H9 (cell line): ENCODE measurements at regions not wholly inside any gene's neighbourhood (a gene's known extent, or its start where the extent isn't known, plus 50 kb on each side); places are given as distances from the start of the nearest gene placed in this dataset.

Source experiments
- DNase-seq: peaks from one replicate; pipeline ENCODE4 v3.0.0-alpha.2; 2017
- H2AFZ ChIP-seq: one replicate; pipeline ENCODE4 v1.6.1; 2013; ENCODE audit warnings: mild to moderate bottlenecking, low read length, control low read depth, moderate library complexity
- H2AK5ac ChIP-seq: 2 replicates; pipeline ENCODE4 v1.6.1; 2013; ENCODE audit warnings: low read length, control low read depth, mixed read lengths; ENCODE audit not compliant: insufficient read length
- H2BK120ac ChIP-seq: one replicate; pipeline ENCODE4 v1.6.1; 2013; ENCODE audit warnings: low read depth, mild to moderate bottlenecking, low read length, control low read depth, inconsistent platforms; ENCODE audit not compliant: poor library complexity, severe bottlenecking
- H2BK12ac ChIP-seq: 2 replicates; pipeline ENCODE4 v1.6.1; 2013; ENCODE audit warnings: low read length, control low read depth, mixed read lengths, low read depth; ENCODE audit not compliant: insufficient read length
- H2BK15ac ChIP-seq: 2 replicates; pipeline ENCODE4 v1.6.1; 2013; ENCODE audit warnings: low read depth, low read length, control low read depth
- H2BK20ac ChIP-seq: one replicate; pipeline ENCODE4 v1.6.1; 2013; ENCODE audit warnings: low read depth, mild to moderate bottlenecking, low read length, control low read depth, inconsistent platforms; ENCODE audit not compliant: poor library complexity, severe bottlenecking
- H2BK5ac ChIP-seq: 2 replicates; pipeline ENCODE4 v1.6.1; 2013; ENCODE audit warnings: low read length, control low read depth, mixed read lengths; ENCODE audit not compliant: insufficient read length
- H3K14ac ChIP-seq: 2 replicates; pipeline ENCODE4 v1.6.1; 2013; ENCODE audit warnings: low read length, control low read depth; ENCODE audit not compliant: insufficient read depth
- H3K18ac ChIP-seq: 2 replicates; pipeline ENCODE4 v1.6.1; 2013; ENCODE audit warnings: low read depth, mild to moderate bottlenecking, mixed read lengths, low read length, control low read depth; ENCODE audit not compliant: insufficient read length
- H3K23ac ChIP-seq: 2 replicates; pipeline ENCODE4 v1.6.1; 2013; ENCODE audit warnings: low read length, control low read depth, mixed read lengths, low read depth; ENCODE audit not compliant: insufficient read length
- H3K23me2 ChIP-seq: 2 replicates; pipeline ENCODE4 v1.6.1; 2013; ENCODE audit warnings: low read depth, mild to moderate bottlenecking, mixed read lengths, low read length, control low read depth; ENCODE audit not compliant: insufficient read length, poor library complexity, severe bottlenecking
- H3K27ac ChIP-seq: 2 replicates; pipeline ENCODE4 v1.5.1; 2013; ENCODE audit warnings: low read length, control low read depth, mixed read lengths, low read depth; ENCODE audit not compliant: insufficient read length
- H3K27me3 ChIP-seq: 2 replicates; pipeline ENCODE4 v1.6.1; 2013; ENCODE audit warnings: low read length, control low read depth, inconsistent platforms; ENCODE audit not compliant: insufficient read depth
- H3K4ac ChIP-seq: 2 replicates; pipeline ENCODE4 v1.6.1; 2013; ENCODE audit warnings: low read depth, mild to moderate bottlenecking, control low read depth, inconsistent platforms, low read length, moderate library complexity
- H3K4me1 ChIP-seq: 2 replicates; pipeline ENCODE4 v1.6.1; 2013; ENCODE audit warnings: low read length, control low read depth, inconsistent platforms; ENCODE audit not compliant: insufficient read depth
- H3K4me2 ChIP-seq: 2 replicates; pipeline ENCODE4 v1.6.1; 2013; ENCODE audit warnings: low read length, control low read depth, mixed read lengths; ENCODE audit not compliant: insufficient read length, insufficient read depth
- H3K56ac ChIP-seq: 2 replicates; pipeline ENCODE4 v1.6.1; 2013; ENCODE audit warnings: low read depth, mild to moderate bottlenecking, mixed read lengths, low read length, control low read depth; ENCODE audit not compliant: insufficient read length
- H3K79me1 ChIP-seq: 2 replicates; pipeline ENCODE4 v1.6.1; 2013; ENCODE audit warnings: low read depth, mild to moderate bottlenecking, moderate library complexity, low read length, control low read depth, inconsistent platforms; ENCODE audit not compliant: insufficient read depth, poor library complexity, severe bottlenecking
- H3K79me2 ChIP-seq: 2 replicates; pipeline ENCODE4 v1.6.1; 2013; ENCODE audit warnings: low read length, control low read depth, inconsistent platforms; ENCODE audit not compliant: insufficient read depth
- H3K9ac ChIP-seq: 2 replicates; pipeline ENCODE4 v1.6.1; 2013; ENCODE audit warnings: low read length, control low read depth, mixed read lengths; ENCODE audit not compliant: insufficient read length; ENCODE audit errors: extremely low read depth
- H3K9me3 ChIP-seq: one replicate; pipeline ENCODE4 v1.6.1; 2013; ENCODE audit warnings: low read depth, low read length, inconsistent platforms; ENCODE audit not compliant: control insufficient read depth
- H3T11ph ChIP-seq: one replicate; pipeline ENCODE4 v1.6.1; 2013; ENCODE audit warnings: mild to moderate bottlenecking, low read length, control low read depth, inconsistent platforms
- H4K20me1 ChIP-seq: one replicate; pipeline ENCODE4 v1.6.1; 2013; ENCODE audit not compliant: control insufficient read depth, insufficient read length, insufficient read depth
- H4K5ac ChIP-seq: 2 replicates; pipeline ENCODE4 v1.6.1; 2013; ENCODE audit warnings: low read depth, mild to moderate bottlenecking, mixed read lengths, low read length, control low read depth; ENCODE audit not compliant: insufficient read length
- H4K8ac ChIP-seq: replicated peaks from 2 replicates; pipeline ENCODE4 v1.6.1; 2013; ENCODE audit warnings: low read length, control low read depth, mixed read lengths, low read depth; ENCODE audit not compliant: insufficient read length
- H4K91ac ChIP-seq: 2 replicates; pipeline ENCODE4 v1.6.1; 2013; ENCODE audit warnings: low read depth, mild to moderate bottlenecking, moderate library complexity, mixed read lengths, low read length, control low read depth; ENCODE audit not compliant: insufficient read length
- H3K27ac Mint-ChIP-seq, 3 experiments: 2 replicates in 2 of 3; 3 replicates in 1 of 3; pipeline ENCODE4 v1.8.0; 2020 to 2021; ENCODE audit warnings: mixed read lengths in 3 of 3, mild to moderate bottlenecking in 1 of 3, moderate library complexity in 1 of 3
- H3K27me3 Mint-ChIP-seq: 2 replicates; pipeline ENCODE4 v1.8.0; 2021; ENCODE audit warnings: low read depth, mild to moderate bottlenecking, moderate library complexity, mixed read lengths
- H3K36me3 Mint-ChIP-seq, 3 experiments: 2 replicates in 2 of 3; 3 replicates in 1 of 3; pipeline ENCODE4 v1.8.0; 2020 to 2021; ENCODE audit warnings: low read depth in 3 of 3, mixed read lengths in 3 of 3; ENCODE audit not compliant: insufficient read depth in 1 of 3
- H3K4me1 Mint-ChIP-seq, 2 experiments: 2 replicates each; pipeline ENCODE4 v1.8.0; 2020; ENCODE audit warnings: mixed read lengths in 2 of 2
- H3K4me3 Mint-ChIP-seq, 2 experiments: 2 replicates in 1 of 2; 3 replicates in 1 of 2; pipeline ENCODE4 v1.8.0; 2020 to 2021; ENCODE audit warnings: mild to moderate bottlenecking in 2 of 2, mixed read lengths in 2 of 2, moderate library complexity in 1 of 2
- H3K9me3 Mint-ChIP-seq, 2 experiments: 2 replicates in 1 of 2; 3 replicates in 1 of 2; pipeline ENCODE4 v1.8.0; 2020; ENCODE audit warnings: mild to moderate bottlenecking in 2 of 2, mixed read lengths in 2 of 2, moderate library complexity in 1 of 2
- CTCF ChIP-seq: fragments of 200-600 bp; sonication (generic); conservative IDR thresholded peaks from 3 replicates; pipeline ENCODE4 v1.8.0; 2021; ENCODE audit warnings: antibody characterized with exemption, mild to moderate bottlenecking
- WGBS: extraction: QIAGEN DNeasy Blood & Tissue Kit; methylation state at CpG from one replicate; pipeline ENCODE4 v1.1.7; 2013; ENCODE audit warnings: missing lambda C conversion rate, low lambda C conversion rate, mixed read lengths; ENCODE audit not compliant: insufficient read length; ENCODE audit errors: extremely low coverage; 5-methylcytosine and 5-hydroxymethylcytosine counted together

- Histone ChIP-seq H4K5ac (no peak overlapping the region), H3K4ac (no peak overlapping the region), H3K79me2 (no peaks in the 10 kb centered on the region), H2AFZ (no peak overlapping the region), H3K9ac (no peak overlapping the region), H3K23me2 (no peaks in the 10 kb centered on the region), H3K27ac (no peak overlapping the region), H3K56ac (no peak overlapping the region), H2BK12ac (no peak overlapping the region), H4K20me1 (no peaks in the 10 kb centered on the region), H3K79me1 (no peaks in the 10 kb centered on the region), H2BK5ac (no peak overlapping the region), H3K4me1 (peaks cover 3% of the 10 kb centered on the region; the same call in 1 of the 2 replicates), H2BK20ac (no peak overlapping the region), H4K91ac (no peak overlapping the region), H2BK120ac (no peak overlapping the region), H3K14ac (no peak overlapping the region), H2BK15ac (no peak overlapping the region), H3K9me3 (no peaks in the 10 kb centered on the region), H3K27me3 (no peaks in the 10 kb centered on the region), H3K18ac (no peak overlapping the region), H2AK5ac (no peak overlapping the region), H3T11ph (no peak overlapping the region), H4K8ac (no peak overlapping the region), H3K4me2 (no peak overlapping the region), H3K23ac (no peak overlapping the region)
- Mint-ChIP-seq H3K4me1 (peaks cover 15% of the 10 kb centered on the region in 2 experiments), H3K36me3 (no peaks in the 10 kb centered on the region; a peak in 1 of 7 replicates), H3K27ac (no peak overlapping the region), H3K9me3 (no peaks in the 10 kb centered on the region), H3K4me3 (no peak overlapping the region), H3K27me3 (peaks cover 3% of the 10 kb centered on the region)
- no peak for DNase-seq
- no peak for TF ChIP-seq CTCF
- WGBS = no CpG with 5 or more reads among the region's 1 CpG
Observed at GRCh38 chr4:169881769-169882168, 124.0 kb upstream of the HPF1 start.
